Stimulated activated CD8-positive, alpha-beta memory T cell treated with anti-CD3 and anti-CD28 coated beads, Interleukin-4, amount 100 ng/mL, for 1 hour (primary cell): ENCODE measurements at regions not wholly inside any gene's neighbourhood (a gene's known extent, or its start where the extent isn't known, plus 50 kb on each side); places are given as distances from the start of the nearest gene placed in this dataset.
"Not testable (repeated sequence)": the region's sequence is repeated elsewhere in the genome, so short reads cannot be mapped to it uniquely, and the experiment has no call there.

Experiments
- DNase-seq, 2 donors: peaks; one replicate each; pipeline ENCODE4 v3.0.0-alpha.2; 2020; ENCODE audit warnings: low read depth in 2 of 2, low spot score in 1 of 2

DNA sequence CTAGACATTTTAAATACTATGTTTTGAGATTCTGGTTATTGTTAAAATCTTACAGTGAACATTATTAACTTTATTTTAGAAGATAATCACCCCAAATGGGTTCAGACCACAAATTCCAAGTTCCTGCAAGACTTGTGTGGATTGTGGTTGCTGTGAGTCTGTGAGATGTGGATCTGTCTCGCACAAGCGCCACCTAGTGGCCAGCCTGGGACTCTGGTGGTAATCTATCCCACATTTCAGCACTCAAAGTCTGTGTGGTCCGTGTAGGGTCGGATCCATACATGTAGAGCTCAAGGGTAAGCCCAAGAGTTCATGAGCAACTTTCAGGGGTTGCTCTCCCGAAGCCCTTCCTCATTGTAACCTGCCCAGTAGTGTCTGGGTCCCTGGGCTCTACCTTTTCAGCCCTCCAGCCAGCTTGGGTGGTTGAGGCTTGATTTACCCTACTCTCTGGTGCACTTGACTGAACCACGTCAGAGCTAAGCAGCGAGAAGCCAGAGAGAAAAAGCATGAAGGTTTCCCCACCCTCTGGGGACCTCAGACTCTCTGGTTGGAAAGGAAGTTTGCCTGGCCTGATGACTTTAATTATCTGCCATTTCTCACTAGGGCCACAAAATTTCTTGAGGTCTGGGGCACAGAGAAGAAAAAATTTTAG is 129.2 kb downstream of the ARHGAP11B start:
- peak; percentile 11 to 63 for DNase-seq

DNA sequence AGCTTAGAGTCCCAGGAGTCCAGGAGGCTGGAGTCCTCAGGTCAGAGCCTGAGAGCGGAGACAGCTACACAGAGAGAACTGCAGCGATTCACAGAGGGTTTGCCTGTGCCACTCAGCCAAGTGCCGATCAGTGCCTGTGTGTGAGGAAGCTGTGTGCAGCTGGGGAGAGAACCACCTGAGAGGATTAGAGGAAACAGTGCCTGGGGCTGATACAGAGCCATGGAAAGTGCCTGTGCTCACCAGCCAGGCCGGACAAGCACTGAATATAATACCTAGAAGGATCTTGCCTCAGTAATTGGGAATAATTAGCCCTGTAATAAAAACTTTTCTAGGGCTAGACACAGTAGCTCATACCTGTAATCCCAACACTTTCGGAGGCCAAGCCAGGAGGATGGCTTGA is 134.7 kb downstream of the ARHGAP11B start:
- DNase-seq = not testable (repeated sequence)

DNA sequence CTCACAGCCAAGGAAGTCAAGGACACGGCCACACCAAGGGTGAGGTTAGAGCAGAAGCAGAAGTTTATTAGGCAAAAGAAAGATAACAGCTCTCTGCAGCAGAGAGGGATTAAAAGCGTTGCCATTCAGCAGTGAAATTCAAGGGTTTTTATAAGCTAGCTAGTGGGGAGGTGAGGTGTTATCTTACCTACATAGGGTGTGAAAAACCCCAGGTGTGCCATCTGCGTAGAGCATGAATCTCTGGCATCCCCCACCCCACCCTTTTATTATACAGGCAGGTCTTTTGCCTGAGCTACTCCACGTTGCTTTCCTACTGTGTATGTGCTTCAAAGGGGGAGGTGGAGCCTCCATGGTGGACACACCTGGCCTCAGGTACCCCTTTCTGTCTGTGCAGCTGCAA is 135.4 kb downstream of the ARHGAP11B start:
- DNase-seq = not testable (repeated sequence)

DNA sequence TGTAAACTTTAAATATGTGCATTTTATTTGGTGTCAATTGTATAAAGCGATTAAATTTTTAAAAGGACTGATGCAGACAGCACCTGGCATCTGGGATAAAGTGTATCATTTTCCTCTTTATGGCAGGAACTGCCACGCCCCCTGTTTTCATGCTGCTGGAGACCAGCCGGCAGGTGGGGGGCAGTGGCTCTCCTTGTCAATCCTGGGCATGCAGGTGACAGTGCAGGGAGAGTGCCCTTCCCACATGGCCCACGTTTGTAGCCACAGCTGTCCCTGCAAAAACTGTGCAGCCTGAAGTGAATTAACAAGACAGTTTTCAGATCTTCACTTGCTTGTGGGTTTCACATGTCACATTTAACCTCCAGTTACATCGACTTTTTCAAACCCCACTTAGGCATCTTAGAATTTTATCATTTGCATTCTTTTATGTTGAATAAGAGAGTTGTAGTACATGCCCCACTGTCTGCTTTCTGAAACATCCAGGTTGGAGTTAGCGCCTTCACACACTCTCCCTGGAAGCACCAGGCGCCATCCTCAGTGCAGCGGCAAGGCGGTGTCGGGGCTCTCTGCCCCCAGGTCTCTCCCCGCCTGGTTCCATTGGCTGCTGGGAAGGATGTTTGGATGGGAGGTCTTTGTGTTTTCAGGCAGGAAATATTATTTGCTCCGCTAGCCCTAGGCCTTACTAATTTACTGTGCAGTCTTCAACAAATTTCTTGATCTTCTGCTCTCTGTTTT is 134.2 kb upstream of the FAN1 start:
- not testable (repeated sequence) for DNase-seq

DNA sequence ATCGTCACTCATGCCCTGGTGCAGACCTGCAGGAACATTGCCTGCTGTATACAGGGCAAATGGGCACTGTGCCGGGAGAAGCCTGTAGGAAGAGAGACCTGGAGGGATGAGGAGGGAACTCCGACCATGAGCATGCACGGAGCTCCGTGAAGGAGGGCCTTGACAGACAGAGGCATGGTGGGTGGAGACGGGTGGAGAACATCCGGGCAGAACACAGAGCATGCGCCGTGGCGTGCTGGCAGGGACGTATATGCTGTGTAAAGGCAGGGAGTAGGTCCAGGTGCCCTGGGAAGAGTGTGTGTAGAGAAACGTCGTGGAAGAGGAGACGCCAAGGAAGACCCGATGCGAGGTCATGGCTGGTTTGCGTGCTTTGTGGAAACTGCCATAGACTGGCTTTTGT is 133.0 kb upstream of the FAN1 start:
- no peak for DNase-seq

DNA sequence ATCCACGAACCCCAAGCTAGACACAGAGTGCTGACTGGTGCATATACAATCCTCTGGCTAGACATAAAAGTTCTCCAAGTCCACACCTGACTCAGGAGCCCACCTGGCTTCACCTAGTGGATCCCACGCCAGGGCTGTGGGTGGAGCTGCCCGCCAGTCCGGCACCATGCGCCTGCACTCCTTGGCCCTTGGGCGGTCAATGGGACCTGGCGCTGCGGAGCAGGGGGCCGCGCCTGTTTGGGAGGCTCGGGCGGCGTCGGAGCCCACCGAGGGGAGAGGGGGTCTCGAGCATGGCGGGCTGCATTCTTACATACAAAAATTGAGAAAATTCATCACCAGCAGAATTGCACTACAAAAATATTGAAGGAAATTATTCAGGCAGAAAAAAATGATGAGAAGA is 120.7 kb upstream of the FAN1 start:
- no peak for DNase-seq

DNA sequence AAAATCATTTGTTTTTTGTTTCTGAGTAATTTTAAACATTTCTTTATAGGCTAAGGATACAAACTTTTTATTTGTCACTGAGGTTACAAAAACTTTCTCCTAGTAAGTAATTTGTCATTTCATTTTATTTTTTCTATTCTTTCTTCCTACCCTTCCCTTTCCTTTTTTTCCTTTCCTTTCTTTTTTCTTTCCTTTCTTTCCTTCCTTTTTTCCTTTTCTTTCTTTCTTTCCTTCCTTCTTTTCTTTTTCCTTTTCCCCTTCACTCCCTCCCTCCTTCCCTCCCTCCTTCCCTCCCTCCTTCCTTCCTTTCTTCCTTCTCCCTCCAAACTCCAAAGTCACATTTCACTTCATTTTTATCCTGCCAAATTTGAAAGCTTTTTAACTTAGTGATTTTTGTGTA is 115.1 kb upstream of the FAN1 start:
- DNase-seq = no peak

DNA sequence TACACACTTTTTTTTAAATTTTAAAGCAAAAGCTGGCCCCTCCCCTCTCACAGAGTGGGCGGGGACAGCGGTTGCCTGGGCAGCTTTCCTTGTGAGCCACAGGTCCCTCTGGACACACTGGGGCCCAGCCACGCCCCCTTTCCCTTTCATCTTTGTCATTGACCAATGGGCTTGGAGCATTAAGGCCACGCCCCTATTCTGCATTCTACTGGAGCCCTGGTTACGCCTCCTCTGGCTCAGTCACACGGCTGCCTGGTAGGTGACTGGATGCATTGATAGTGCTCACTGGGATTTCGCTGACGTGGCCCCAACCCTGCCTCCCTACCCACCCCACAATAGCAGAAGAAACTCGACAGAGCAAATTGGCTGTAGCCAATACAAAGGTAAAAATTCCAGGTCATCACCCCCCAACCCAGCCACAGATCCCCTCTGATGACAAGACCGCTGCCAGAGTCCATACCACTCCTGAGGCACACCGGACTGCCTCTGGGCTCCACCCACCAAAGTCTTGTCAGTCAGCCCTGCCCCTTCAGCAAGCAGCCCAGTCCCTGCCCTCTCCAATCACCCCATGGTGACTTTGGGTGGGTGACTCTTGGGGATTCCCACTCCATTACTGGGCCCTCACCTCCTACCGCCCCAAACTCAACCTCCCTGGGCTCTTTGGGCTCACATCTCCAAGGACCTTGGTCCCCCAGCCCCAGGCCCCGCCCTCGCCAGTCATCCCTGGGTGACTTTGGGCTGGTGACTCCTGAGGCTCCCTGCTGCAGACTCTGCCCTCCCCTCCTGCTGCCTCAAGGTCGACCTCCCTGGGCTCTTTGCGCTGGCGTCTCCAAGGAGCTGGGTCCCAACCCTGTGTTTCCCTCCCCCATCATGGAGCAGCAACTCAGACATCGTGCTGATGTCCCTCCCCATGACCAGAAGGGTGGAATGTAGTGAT is 112.2 kb upstream of the FAN1 start:
- no peak for DNase-seq

DNA sequence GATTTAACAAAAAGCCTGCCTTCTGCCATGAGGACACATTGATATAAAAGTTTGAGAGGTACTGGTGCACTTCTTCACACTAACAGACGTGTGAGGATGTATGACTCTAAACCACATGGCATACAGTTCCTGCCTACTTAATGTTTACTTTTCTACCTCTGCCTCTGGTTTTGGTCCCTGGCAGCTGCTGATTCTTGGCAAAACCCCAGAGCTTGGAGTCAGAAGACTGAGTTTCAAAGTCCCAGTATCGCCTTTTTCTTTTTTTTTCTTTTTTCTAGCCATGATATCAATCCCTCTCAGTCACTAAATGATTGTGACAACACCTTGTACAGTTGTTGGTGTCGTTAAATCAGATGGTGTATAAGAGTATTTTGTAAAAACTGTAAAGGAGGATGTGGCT is 110.9 kb upstream of the FAN1 start:
- DNase-seq = not testable (repeated sequence)

DNA sequence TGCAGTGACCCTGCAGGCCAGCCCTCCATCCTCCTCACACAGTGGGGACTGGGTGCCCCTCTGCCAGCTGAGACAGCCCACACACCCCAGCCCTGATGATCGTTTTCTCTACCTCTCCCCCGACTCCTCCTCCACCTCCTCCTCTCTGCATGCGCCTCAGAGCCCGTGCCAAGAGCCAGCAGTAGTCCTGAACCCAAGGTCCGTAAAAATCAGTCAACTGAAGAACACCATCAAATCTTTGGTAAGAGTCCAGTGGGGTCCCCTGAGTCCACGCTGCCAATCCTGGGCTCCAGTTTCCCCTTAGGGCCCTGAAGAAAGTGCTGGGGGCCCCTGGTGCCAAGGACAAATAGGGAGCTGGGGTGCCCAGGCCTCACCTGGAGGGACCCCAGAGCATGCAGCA is 109.3 kb upstream of the FAN1 start:
- DNase-seq = no peak

DNA sequence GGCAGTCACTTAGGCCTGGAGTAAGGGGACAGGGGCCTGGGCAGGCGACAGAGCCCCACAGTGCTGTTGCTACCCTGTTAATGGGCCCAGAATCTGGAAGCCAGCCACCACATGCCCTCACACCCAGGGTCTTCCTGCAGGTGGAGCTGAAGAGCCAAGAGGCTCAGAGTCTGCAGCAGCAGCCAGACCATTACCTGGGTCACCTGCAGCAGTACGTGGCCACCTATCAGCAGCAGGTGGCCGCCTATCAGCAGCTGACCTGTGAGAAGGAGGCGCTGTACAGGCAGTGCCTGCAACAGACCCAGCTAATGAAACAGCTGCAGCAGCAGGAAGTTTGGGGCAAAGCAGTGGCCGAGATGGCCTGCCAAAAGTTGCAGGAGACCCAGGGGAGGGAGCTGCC is 104.2 kb upstream of the FAN1 start:
- not testable (repeated sequence) for DNase-seq

DNA sequence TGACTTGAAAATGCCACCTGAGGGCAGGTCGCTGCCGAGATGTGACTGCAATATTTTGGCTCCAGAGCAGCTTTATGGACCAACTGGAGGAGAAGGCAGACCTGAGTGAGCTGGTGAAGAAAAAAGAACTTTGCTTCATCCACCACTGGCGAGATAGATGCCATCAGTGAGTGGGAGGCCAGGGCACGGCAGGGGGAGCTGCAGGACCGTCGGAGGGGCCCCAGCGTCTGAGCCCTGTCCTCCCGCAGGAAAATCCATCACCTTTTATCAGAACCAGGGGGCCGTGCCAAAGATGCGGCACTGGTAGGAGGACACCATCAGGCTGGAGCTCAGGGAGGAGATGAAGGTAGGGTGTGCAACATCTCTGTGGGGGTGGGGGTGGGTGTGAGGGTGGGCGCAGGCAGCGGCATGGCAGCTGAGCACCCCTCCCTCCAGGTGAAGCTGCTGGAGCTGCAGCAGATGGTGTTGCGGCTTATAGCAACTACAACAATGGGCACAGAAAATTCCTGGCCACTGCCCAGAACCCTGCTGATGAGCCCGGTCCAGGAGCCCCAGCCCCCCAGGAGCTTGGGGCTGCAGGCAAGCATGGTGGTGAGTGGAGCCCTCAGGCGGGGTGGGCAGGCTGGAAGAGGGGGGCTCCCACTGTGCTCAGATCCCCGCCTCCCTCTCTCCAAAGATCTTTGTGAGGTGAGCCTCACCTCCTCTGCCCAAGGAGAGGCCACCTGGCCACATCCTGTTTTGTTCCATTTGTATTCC is 102.4 kb upstream of the FAN1 start:
- not testable (repeated sequence) for DNase-seq

DNA sequence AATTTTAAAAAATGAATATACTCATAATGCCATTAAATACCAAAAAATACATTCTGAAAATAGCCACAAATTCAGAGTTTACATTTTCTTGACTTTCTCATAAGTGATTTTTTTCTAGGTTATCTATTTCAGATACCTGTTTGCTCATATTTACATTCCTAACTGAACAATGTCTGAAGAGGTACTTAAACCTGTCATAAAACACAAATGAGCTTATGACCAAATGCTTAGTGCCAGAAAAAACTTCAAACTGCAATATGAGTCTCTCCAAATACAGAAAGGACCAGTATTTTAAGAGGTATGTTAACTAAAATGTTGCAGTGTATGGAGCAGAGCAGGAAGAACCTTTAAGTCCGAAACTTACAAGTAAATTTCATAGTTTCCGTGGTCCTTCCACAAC is 101.7 kb upstream of the FAN1 start:
- DNase-seq = not testable (repeated sequence)

DNA sequence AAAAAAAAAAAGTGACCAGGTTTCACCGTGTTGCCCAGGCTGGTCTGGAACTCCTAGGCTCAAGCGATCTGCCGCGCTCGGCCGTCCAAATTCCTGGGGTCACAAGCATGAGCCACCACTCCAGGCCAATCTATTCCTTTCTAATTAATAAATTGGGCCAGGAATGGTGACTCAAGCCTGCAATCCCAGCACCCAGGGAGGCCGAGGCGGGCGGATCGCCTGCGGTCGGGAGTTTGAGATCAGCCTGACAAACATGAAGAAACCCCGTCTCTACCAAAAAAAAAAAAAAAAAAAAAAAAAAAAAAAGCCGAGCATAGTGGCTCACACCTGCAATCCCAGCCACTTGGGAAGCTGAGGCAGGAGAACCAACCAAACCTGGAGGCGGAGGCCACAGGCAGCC is 100.0 kb upstream of the FAN1 start:
- DNase-seq = not testable (repeated sequence)

DNA sequence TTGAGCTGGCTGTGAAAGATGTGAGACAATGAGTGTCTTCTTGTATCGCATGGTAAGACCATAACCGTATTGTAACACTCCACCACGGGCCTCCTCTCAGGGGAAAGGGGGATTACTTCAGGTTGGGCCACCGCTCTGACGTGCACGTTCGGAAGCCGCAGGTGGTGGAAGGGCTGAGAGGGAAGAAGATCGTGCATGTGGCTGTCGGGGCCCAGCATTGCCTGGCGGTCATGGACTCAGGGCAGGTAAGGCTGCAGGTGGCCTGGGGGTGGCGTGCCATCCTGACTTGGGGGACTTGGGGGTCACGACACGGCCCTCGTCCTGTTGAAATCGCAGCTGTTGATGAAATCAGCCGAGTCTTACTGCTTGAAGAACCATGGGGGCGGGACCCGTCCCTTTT is 87.3 kb upstream of the FAN1 start:
- no peak for DNase-seq

DNA sequence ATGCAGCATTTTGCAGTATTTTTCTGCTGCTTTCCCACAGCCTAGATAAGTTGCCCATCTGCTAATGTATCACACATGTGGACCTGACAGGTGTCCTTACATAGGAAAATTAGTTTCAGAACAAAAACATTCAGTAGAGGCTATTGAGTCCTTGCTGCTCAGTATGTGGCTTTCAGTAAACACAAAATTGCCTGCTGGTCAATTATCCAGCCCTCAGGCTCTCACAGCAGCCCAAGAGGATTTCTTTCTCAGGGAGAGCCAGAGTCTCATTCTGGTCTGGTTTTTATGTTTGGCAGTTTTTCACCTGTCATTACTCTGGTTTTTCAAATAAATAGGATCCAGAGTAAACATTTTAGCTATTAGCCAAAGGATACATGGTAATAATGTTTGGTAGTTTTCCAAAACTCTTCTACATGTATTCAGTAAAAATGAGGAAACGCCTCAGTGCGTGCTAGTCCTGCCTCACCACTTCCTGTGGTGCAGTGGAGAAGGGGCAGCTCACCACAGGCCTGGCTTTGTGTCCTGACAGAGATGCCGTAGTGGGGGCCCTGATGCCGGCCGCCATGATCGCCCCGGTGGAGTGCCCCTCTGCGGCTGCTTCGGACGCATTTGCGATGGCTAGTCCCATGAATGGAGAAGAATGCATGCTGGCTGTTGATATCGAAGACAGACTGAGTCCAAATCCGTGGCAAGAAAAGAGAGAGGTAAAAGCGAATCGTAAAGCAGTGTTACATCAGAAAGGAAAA is 80.5 kb upstream of the FAN1 start:
- peak in 1 of 2 donors; percentile 10 for DNase-seq

DNA sequence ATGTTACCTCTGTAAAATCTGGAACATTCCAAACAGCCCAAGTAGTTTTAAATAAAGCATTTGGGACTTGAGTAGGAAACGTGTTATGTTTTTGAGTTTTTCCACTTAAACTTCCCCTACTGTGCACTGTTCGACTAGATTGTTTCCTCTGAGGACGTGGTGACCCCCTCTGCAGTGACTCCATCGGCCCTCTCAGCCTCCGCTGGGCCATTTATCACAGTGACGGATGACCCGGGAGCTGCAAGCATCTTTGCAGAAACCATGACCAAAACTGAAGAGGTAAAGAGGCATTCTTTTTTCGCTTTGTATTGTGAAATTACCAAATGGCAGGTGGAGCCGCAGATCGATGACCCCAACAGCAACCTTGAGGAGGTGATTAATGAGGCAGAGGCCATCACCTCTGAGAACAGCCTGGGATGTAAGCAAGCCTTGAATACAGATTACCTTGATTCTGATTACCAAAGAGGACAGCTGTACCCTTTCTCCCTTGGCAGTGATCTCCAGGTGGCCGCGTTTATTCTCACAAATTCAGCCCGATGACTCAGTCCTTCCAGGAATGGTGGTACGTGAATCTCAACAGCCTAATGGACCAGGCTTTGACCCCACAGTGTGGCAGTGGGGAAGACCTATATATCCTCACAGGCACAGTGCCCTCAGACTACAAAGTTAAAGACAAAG is 79.1 kb upstream of the FAN1 start:
- no peak for DNase-seq

DNA sequence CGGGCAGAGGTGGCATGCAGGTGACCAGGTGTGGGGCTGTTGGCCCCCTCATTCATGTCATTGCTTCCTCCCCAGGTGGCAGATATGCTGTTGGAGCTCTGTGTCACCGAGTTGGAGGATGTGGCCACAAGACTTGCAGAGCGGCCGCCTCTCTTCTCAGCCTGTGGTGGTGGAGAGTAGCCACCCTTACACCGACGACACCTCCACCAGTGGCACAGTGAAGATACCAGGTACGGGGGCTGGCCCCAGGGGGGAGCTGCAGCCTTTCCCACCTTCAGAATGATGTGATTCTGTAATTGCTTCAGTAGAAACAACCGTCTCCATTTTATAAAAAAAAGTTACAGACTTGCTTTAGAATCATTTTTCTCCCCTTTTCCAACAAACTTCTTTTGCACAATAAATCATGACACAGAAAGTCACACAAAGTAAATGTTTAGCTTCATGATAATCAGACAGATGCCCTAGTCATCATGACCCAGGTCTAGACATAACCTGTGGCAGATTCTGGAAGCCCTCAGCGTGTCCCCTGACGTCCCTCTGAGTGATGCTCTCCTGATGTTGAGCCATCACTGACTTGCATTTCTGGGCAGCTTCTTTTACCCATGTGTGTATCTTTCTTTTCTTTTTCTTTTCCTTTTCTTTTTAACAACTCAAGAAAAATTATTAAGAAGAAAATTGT is 76.0 kb upstream of the FAN1 start:
- DNase-seq = no peak

DNA sequence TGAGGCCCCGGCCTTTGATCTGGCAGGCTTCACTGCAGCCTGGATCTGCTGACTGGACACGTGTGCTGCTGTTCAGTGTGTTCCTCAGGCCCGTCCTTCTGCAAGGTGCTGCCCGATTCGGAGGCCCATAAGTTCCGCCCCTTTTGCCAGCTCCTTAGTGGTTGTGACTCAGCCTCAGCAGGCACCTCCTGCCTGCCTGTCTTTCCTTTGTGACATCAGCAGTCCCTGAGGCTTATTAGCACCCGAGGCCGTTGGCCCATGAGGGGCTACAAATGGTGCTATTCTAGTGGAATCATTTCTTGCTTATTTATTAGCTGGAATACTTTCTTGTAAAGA is 75.4 kb upstream of the FAN1 start:
- DNase-seq = not testable (repeated sequence)
